Psoas muscle (tissue), 7 donors: ENCODE measurements at regions not wholly inside any gene's neighbourhood (a gene's known extent, or its start where the extent isn't known, plus 50 kb on each side); places are given as distances from the start of the nearest gene placed in this dataset.

Experiments used
- ATAC-seq, 4 donors: fragments of 200-7000 bp; cut with Tn5 transposase; one replicate each; pipeline ENCODE4 v1.9.1; 2020; ENCODE audit warnings: moderate library complexity in 3 of 4, mild to moderate bottlenecking in 2 of 4
- DNase-seq, 2 donors: peaks; one replicate each; pipeline ENCODE4 v3.0.0-alpha.2; 2020
- H3K27ac ChIP-seq: fragments of 200-600 bp; one replicate; pipeline ENCODE4 v1.8.0; 2022
- H3K27me3 ChIP-seq, 3 donors: fragments of 200-600 bp in 1 of 3; one replicate each; pipeline versions ENCODE4 v1.6.1 to v1.8.0; 2013 to 2022; ENCODE audit warnings: low read length in 2 of 3, mild to moderate bottlenecking in 2 of 3, moderate library complexity in 1 of 3; ENCODE audit not compliant: insufficient read depth in 3 of 3
- H3K36me3 ChIP-seq, 2 donors: fragments of 200-600 bp in 1 of 2; one replicate each; pipeline versions ENCODE4 v1.6.1 to v1.8.0; 2013 to 2022; ENCODE audit warnings: low read depth in 1 of 2, mild to moderate bottlenecking in 1 of 2, moderate library complexity in 1 of 2; ENCODE audit not compliant: insufficient read depth in 1 of 2
- H3K4me1 ChIP-seq: fragments of 200-600 bp; one replicate; pipeline ENCODE4 v1.8.0; 2022
- H3K4me3 ChIP-seq: fragments of 200-600 bp; one replicate; pipeline ENCODE4 v1.8.0; 2022; ENCODE audit warnings: mild to moderate bottlenecking
- H3K9me3 ChIP-seq: fragments of 200-600 bp; one replicate; pipeline ENCODE4 v1.8.0; 2022
- CTCF ChIP-seq: fragments of 200-600 bp; IDR thresholded peaks from one replicate; pipeline ENCODE4 v1.8.0; 2022; ENCODE audit warnings: antibody characterized with exemption
- WGBS, 3 donors: extraction: QIAGEN DNeasy Blood & Tissue Kit; methylation state at CpG; one replicate each; pipeline versions ENCODE4 v1.1.6 to v1.1.7; 2013; 5-methylcytosine and 5-hydroxymethylcytosine counted together
- intact Hi-C, 2 donors: fragments of 100-400 bp; cut with DNase I; formaldehyde crosslinking; loops; one replicate each; pipeline versions ENCODE4 v1.11.0 to v1.14.2; 2022
- donor health status: healthy with polysubstance abuse.
- donor health status: DM: no; HTN: no; CAD: no; lungs with moderate emphysema.
- donor health status: Bipolar disorder and iron deficiency.
- donor health status: healthy.
- donor health status: DM: yes; HTN: yes; CAD: no.
- donor health status: DM: no; HTN: no; CAD: no.
- donor health status: DM: yes; HTN: yes; CAD: no.

GRCh38 chr18:29693334-29693733 is 1349.2 kb downstream of the DSC3 start:
- H3K4me3 ChIP-seq: no peak overlapping the region
- H3K27ac ChIP-seq: no peak overlapping the region
- ATAC-seq: no peak
- intact Hi-C loops: no loop called here
- no peaks in the 10 kb centered on the region for H3K4me1 ChIP-seq
- H3K36me3 ChIP-seq: no peaks in the 10 kb centered on the region
- H3K27me3 ChIP-seq: no peaks in the 10 kb centered on the region
- TF ChIP-seq CTCF: no peak
- WGBS, 3 donors: 89 to 97% (median 94%) methylated on average over 1 of the region's 1 CpG
- H3K9me3 ChIP-seq: no peaks in the 10 kb centered on the region
- DNase-seq: no peak

- WGBS, 3 donors: 79 to 84% (median 82%) methylated on average over 4 of the region's 4 CpGs
- Histone ChIP-seq H3K27ac (no peak overlapping the region), H3K4me1 (no peaks in the 10 kb centered on the region), H3K4me3 (no peak overlapping the region), H3K9me3 (peaks cover 7% of the 10 kb centered on the region), H3K36me3 (no peaks in the 10 kb centered on the region), H3K27me3 (no peaks in the 10 kb centered on the region)
- DNase-seq (no peak), ATAC-seq (no peak)
- no peak for TF ChIP-seq CTCF
- intact Hi-C loops: no loop called here
These were observed 1361.0 kb downstream of the DSC3 start for GRCh38 chr18:29681578-29681977.

- ATAC-seq (no peak), DNase-seq (no peak)
- Histone ChIP-seq H3K27me3 (no peaks in the 10 kb centered on the region), H3K27ac (no peak overlapping the region), H3K4me1 (peaks cover 6% of the 10 kb centered on the region), H3K4me3 (no peak overlapping the region), H3K9me3 (no peaks in the 10 kb centered on the region), H3K36me3 (no peaks in the 10 kb centered on the region)
- WGBS, 3 donors: 26 to 51% (median 42%) methylated on average over 4 of the region's 4 CpGs
- intact Hi-C loops: no loop called here
- no peak for TF ChIP-seq CTCF
These were observed 1378.1 kb downstream of the DSC3 start for GRCh38 chr18:29664278-29665036.

- H3K4me3 ChIP-seq: no peak overlapping the region
- intact Hi-C loops: no loop called here
- H3K27ac ChIP-seq: no peak overlapping the region
- WGBS, 3 donors: 65 to 81% (median 68%) methylated on average over 3 of the region's 3 CpGs
- H3K27me3 ChIP-seq: no peaks in the 10 kb centered on the region
- no peaks in the 10 kb centered on the region for H3K36me3 ChIP-seq
- DNase-seq (no peak), ATAC-seq (no peak)
- TF ChIP-seq CTCF: no peak
- H3K9me3 ChIP-seq: no peaks in the 10 kb centered on the region
- H3K4me1 ChIP-seq: peaks cover 6% of the 10 kb centered on the region
These were observed 1380.6 kb downstream of the DSC3 start for GRCh38 chr18:29661924-29662323.

GRCh38 chr18:29660777-29661176 is 1381.8 kb downstream of the DSC3 start:
- WGBS, 3 donors: 52 to 69% (median 63%) methylated on average over 1 of the region's 1 CpG
- Histone ChIP-seq H3K27ac (no peak overlapping the region), H3K27me3 (no peaks in the 10 kb centered on the region), H3K4me3 (no peak overlapping the region), H3K4me1 (peaks cover 6% of the 10 kb centered on the region), H3K9me3 (no peaks in the 10 kb centered on the region), H3K36me3 (no peaks in the 10 kb centered on the region)
- no peak for TF ChIP-seq CTCF
- intact Hi-C loops: no loop called here
- DNase-seq (no peak), ATAC-seq (peak in 1 of 4 donors; percentile 64)
